ENCODE measurements at regions not wholly inside any gene's neighbourhood (a gene's known extent, or its start where the extent isn't known, plus 50 kb on each side); places are given as distances from the start of the nearest gene placed in this dataset.

DNA sequence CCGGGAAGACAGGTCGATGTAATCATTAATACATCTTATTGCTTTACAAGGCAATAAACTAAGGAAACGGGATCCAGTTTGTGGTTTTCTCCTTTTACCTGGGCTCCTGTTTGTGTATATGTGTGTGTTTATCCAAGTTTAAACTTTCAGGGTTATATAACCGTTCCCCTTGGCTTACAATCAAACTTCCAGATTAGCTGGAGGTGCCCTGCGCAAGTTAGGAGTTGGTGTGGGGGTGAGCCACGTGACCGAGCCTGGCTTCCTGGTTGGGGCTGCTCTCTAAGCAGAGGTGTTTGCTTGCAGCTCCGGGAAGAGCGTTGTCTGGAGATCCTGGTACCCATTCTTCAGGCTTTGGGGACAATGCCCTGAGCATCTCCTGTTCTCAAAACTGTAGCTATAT is 129.2 kb downstream of the FHDC1 start:
- Histone ChIP-seq H3K4me1 (ENCODE audit: control insufficient read depth in 5 of 5, insufficient read depth in 5 of 5, low read length in 5 of 5) (peaks cover 0 to 7% (median 0%) of the 10 kb centered on the region in 5 donors), H3K27me3 (ENCODE audit: control insufficient read depth in 3 of 3, insufficient read depth in 3 of 3, low read length in 2 of 3) (no peaks in the 10 kb centered on the region), H3K9me3 (ENCODE audit: control insufficient read depth in 4 of 4, insufficient read depth in 3 of 4, low read length in 3 of 4) (no peaks in the 10 kb centered on the region), H3K4me3 (no peak overlapping the region), H3K9ac (ENCODE audit: insufficient read depth in 1 of 2, low read length in 2 of 2) (no peak overlapping the region), H3K36me3 (ENCODE audit: control insufficient read depth in 4 of 4, insufficient read depth in 4 of 4, low read length in 4 of 4) (no peaks in the 10 kb centered on the region), H3K27ac (ENCODE audit: low read depth in 1 of 2, low read length in 1 of 2) (no peak overlapping the region)
- 74 to 84% methylated on average over 9 of the region's 9 CpGs for WGBS, 2 donors
- TF ChIP-seq, protein P1, sequence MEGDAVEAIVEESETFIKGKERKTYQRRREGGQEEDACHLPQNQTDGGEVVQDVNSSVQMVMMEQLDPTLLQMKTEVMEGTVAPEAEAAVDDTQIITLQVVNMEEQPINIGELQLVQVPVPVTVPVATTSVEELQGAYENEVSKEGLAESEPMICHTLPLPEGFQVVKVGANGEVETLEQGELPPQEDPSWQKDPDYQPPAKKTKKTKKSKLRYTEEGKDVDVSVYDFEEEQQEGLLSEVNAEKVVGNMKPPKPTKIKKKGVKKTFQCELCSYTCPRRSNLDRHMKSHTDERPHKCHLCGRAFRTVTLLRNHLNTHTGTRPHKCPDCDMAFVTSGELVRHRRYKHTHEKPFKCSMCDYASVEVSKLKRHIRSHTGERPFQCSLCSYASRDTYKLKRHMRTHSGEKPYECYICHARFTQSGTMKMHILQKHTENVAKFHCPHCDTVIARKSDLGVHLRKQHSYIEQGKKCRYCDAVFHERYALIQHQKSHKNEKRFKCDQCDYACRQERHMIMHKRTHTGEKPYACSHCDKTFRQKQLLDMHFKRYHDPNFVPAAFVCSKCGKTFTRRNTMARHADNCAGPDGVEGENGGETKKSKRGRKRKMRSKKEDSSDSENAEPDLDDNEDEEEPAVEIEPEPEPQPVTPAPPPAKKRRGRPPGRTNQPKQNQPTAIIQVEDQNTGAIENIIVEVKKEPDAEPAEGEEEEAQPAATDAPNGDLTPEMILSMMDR (IDR thresholded peaks at IDR 0.05; ENCODE audit: control extremely low read depth, extremely low read depth): no peak
- DNase-seq (no peak), ATAC-seq (ENCODE audit: insufficient read depth, low FRiP score) (no peak)

DNA sequence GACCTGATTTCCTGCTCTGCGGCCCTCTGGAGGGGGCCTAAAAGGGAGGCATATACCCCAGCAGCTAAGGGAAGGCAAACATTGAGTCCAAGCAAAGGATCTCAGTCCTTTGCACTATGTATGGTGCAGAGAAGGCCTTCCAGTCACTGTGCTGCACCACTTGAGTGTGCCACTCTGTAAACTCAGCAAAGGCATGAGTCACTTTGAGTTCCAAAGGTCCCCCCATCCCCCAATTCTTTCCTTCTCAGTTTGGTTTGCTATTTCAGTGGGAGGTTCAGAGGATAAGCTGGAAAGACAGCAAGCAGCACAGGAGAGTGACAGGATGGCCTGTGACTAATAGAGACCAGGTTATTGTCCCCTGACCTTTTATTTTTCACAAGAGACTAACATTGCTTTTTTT is 131.3 kb downstream of the FHDC1 start:
- H3K4me3 ChIP-seq: no peak overlapping the region
- H3K9ac ChIP-seq (ENCODE audit: insufficient read depth in 1 of 2, low read length in 2 of 2): no peak overlapping the region
- no peaks in the 10 kb centered on the region for H3K9me3 ChIP-seq (ENCODE audit: control insufficient read depth in 4 of 4, insufficient read depth in 3 of 4, low read length in 3 of 4)
- TF ChIP-seq, protein P1 (IDR thresholded peaks at IDR 0.05; ENCODE audit: control extremely low read depth, extremely low read depth): no peak
- WGBS, 2 donors: 61 to 82% methylated on average over 1 of the region's 1 CpG
- no peaks in the 10 kb centered on the region for H3K27me3 ChIP-seq (ENCODE audit: control insufficient read depth in 3 of 3, insufficient read depth in 3 of 3, low read length in 2 of 3)
- H3K36me3 ChIP-seq (ENCODE audit: control insufficient read depth in 4 of 4, insufficient read depth in 4 of 4, low read length in 4 of 4): no peaks in the 10 kb centered on the region
- DNase-seq (peak in 2 of 3 donors; percentile 19 to 55), ATAC-seq (ENCODE audit: insufficient read depth, low FRiP score) (no peak)
- no peak overlapping the region for H3K27ac ChIP-seq (ENCODE audit: low read depth in 1 of 2, low read length in 1 of 2)
- peaks cover 0 to 7% (median 0%) of the 10 kb centered on the region in 5 donors for H3K4me1 ChIP-seq (ENCODE audit: control insufficient read depth in 5 of 5, insufficient read depth in 5 of 5, low read length in 5 of 5)

DNA sequence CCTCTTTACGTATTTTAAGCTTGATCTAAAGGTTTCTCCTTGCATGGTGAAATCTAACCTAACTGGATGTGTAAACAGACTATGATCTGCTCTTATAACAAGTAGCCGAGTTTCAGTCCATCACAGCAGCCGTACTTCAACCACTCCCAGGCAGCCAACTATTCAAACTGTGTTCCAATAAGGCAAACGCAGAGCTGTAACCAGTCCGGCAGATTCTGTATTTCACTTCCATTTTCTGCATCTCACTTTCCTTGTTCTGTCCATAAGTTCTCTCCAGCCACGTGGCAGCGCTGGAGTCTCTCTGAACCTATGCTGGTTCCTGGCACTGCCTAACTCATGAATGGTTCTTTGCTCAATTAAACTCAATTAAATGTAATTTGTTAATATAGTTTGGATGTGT is 132.6 kb downstream of the FHDC1 start:
- no peaks in the 10 kb centered on the region for H3K36me3 ChIP-seq (ENCODE audit: control insufficient read depth in 4 of 4, insufficient read depth in 4 of 4, low read length in 4 of 4)
- DNase-seq: no peak
- H3K9ac ChIP-seq (ENCODE audit: insufficient read depth in 1 of 2, low read length in 2 of 2): no peak overlapping the region
- no peak overlapping the region for H3K4me3 ChIP-seq
- H3K4me1 ChIP-seq (ENCODE audit: control insufficient read depth in 5 of 5, insufficient read depth in 5 of 5, low read length in 5 of 5): peaks cover 0 to 7% (median 3%) of the 10 kb centered on the region in 5 donors
- TF ChIP-seq, protein P1 (IDR thresholded peaks at IDR 0.05; ENCODE audit: control extremely low read depth, extremely low read depth): no peak
- H3K9me3 ChIP-seq (ENCODE audit: control insufficient read depth in 4 of 4, insufficient read depth in 3 of 4, low read length in 3 of 4): no peaks in the 10 kb centered on the region
- H3K27me3 ChIP-seq (ENCODE audit: control insufficient read depth in 3 of 3, insufficient read depth in 3 of 3, low read length in 2 of 3): no peaks in the 10 kb centered on the region
- WGBS, 2 donors: 87 to 91% methylated on average over 7 of the region's 7 CpGs
- ATAC-seq (ENCODE audit: insufficient read depth, low FRiP score): no peak
- H3K27ac ChIP-seq (ENCODE audit: low read depth in 1 of 2, low read length in 1 of 2): no peak overlapping the region

DNA sequence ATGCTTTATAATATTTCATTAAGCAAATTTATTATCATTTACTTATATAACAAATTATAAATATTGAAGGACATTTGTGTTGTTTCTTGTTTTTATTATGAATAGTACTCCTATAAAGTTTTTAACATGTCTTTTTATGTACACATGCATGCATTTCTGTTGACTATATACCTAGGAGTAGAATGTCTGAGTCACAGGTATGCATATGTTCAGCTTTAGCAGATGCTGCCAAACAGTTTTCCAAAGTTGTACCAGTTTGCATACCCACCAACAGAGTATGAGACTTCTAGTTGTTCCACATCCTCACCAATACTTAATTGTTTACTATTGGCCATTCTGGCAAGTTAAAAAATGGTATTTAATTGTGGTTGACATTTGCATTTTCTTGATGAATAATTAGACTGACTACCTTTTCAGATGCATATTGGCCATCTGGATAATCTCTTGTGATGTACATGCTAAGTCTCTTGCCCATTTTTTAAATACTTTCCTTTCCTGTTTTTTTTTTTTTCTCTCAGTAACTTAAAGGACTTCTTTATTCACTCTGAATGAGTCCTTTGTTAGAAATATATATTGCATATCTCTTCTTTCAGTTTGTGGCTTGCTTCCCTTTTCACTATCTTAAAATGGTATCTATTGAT is 132.2 kb upstream of the TRIM2 start:
- no peak overlapping the region for H3K9ac ChIP-seq (ENCODE audit: insufficient read depth in 1 of 2, low read length in 2 of 2)
- peaks cover 0 to 20% (median 1%) of the 10 kb centered on the region in 5 donors for H3K4me1 ChIP-seq (ENCODE audit: control insufficient read depth in 5 of 5, insufficient read depth in 5 of 5, low read length in 5 of 5)
- H3K27me3 ChIP-seq (ENCODE audit: control insufficient read depth in 3 of 3, insufficient read depth in 3 of 3, low read length in 2 of 3): no peaks in the 10 kb centered on the region
- no peak for DNase-seq
- H3K36me3 ChIP-seq (ENCODE audit: control insufficient read depth in 4 of 4, insufficient read depth in 4 of 4, low read length in 4 of 4): no peaks in the 10 kb centered on the region
- TF ChIP-seq, protein P1 (IDR thresholded peaks at IDR 0.05; ENCODE audit: control extremely low read depth, extremely low read depth): no peak
- H3K27ac ChIP-seq (ENCODE audit: low read depth in 1 of 2, low read length in 1 of 2): no peak overlapping the region
- ATAC-seq (ENCODE audit: insufficient read depth, low FRiP score): no peak
- no peak overlapping the region for H3K4me3 ChIP-seq
- H3K9me3 ChIP-seq (ENCODE audit: control insufficient read depth in 4 of 4, insufficient read depth in 3 of 4, low read length in 3 of 4): no peaks in the 10 kb centered on the region
